ENCODE measurements at regions not wholly inside any gene's neighbourhood (a gene's known extent, or its start where the extent isn't known, plus 50 kb on each side); places are given as distances from the start of the nearest gene placed in this dataset.

- TF ChIP-seq MAX (IDR thresholded peaks at IDR 0.05) (no peak), EP300 (IDR thresholded peaks at IDR 0.05; ENCODE audit: borderline replicate concordance) (no peak), REST (IDR thresholded peaks at IDR 0.05; ENCODE audit: low read depth) (no peak), TEAD4 (IDR thresholded peaks at IDR 0.05) (no peak), ZBTB7A (IDR thresholded peaks at IDR 0.05; ENCODE audit: low read depth) (no peak), NFIC (IDR thresholded peaks at IDR 0.05) (no peak), CREB1 (IDR thresholded peaks at IDR 0.05; ENCODE audit: low read depth) (no peak), TCF12 (IDR thresholded peaks at IDR 0.05; ENCODE audit: low read depth) (no peak)
Observed at GRCh38 chr2:241965931-241966412, 96.4 kb downstream of the RTP5 start.

Measured in Ishikawa (cell line).